A673 (cell line): ENCODE measurements at regions not wholly inside any gene's neighbourhood (a gene's known extent, or its start where the extent isn't known, plus 50 kb on each side); places are given as distances from the start of the nearest gene placed in this dataset.

Experiments used
- BruUV-seq: library from RNA; stranded (reverse); fragments of 400-500 nt; replicated peaks from 2 replicates; lab custom pipeline; 2021; lab: Mats Ljungman, UMichigan
- CTCF ChIA-PET: fragments of 300-600 bp; sonication (Branson Sonifier 250); formaldehyde crosslinking; loops from one replicate; lab custom pipeline; 2022; ENCODE audit warnings: antibody characterized with exemption; lab: Charles Lee
- POLR2A ChIA-PET: fragments of 300-600 bp; sonication (Branson Sonifier 250); formaldehyde crosslinking; loops from one replicate; lab custom pipeline; 2022; ENCODE audit warnings: antibody characterized with exemption; ENCODE audit not compliant: low non-redundant PET; lab: Charles Lee
- DNase-seq: peaks from one replicate; pipeline ENCODE4 v3.0.0-alpha.2; 2015; ENCODE audit warnings: low spot score
- H3K27ac ChIP-seq: fragments of 200-600 bp; sonication (generic); 2 replicates; pipeline ENCODE4 v1.5.1; 2016; ENCODE audit warnings: mixed run types, low read depth, mild to moderate bottlenecking, mixed read lengths, antibody characterized with exemption, low read length; ENCODE audit not compliant: poor library complexity, severe bottlenecking
- H3K27me3 ChIP-seq: fragments of 200-600 bp; sonication (generic); replicated peaks from 2 replicates; pipeline ENCODE4 v1.6.1; 2017; ENCODE audit warnings: mixed run types, low read depth, mild to moderate bottlenecking, mixed read lengths, antibody characterized with exemption, low read length; ENCODE audit not compliant: insufficient read depth, poor library complexity
- H3K36me3 ChIP-seq: fragments of 200-600 bp; sonication (generic); 2 replicates; pipeline ENCODE4 v1.6.1; 2016; ENCODE audit warnings: mixed run types, mild to moderate bottlenecking, mixed read lengths, antibody characterized with exemption, low read length; ENCODE audit not compliant: insufficient read depth, poor library complexity, severe bottlenecking
- H3K4me1 ChIP-seq: fragments of 200-600 bp; sonication (generic); 2 replicates; pipeline ENCODE4 v1.6.1; 2017; ENCODE audit warnings: mixed run types, mild to moderate bottlenecking, mixed read lengths, antibody characterized with exemption, low read length; ENCODE audit not compliant: insufficient read depth, poor library complexity, severe bottlenecking
- H3K4me3 ChIP-seq: fragments of 200-600 bp; sonication (generic); 2 replicates; pipeline ENCODE4 v1.5.1; 2016; ENCODE audit warnings: low read depth, mixed run types, mild to moderate bottlenecking, mixed read lengths, low read length; ENCODE audit not compliant: poor library complexity, severe bottlenecking
- H3K9me3 ChIP-seq: fragments of 200-600 bp; sonication (generic); 2 replicates; pipeline ENCODE4 v1.6.1; 2016; ENCODE audit warnings: mixed run types, low read depth, mild to moderate bottlenecking, mixed read lengths, antibody characterized with exemption, low read length; ENCODE audit not compliant: poor library complexity, severe bottlenecking
- CTCF ChIP-seq: fragments of 300-800, 200-600 bp; sonication (generic); conservative IDR thresholded peaks from 2 replicates; pipeline ENCODE4 v1.5.1; 2017; ENCODE audit warnings: low read depth, mild to moderate bottlenecking, antibody characterized with exemption, low read length, moderate library complexity, mixed read lengths
- EZH2 ChIP-seq: fragments of 200-600 bp; sonication (generic); IDR thresholded peaks from 2 replicates; pipeline ENCODE4 v1.6.1; 2017; ENCODE audit warnings: borderline replicate concordance, low read depth, mild to moderate bottlenecking, mixed read lengths, antibody characterized with exemption, low read length; ENCODE audit not compliant: poor library complexity, severe bottlenecking
- intact Hi-C: fragments of 100-400 bp; cut with micrococcal nuclease; formaldehyde crosslinking; loops from one replicate; pipeline ENCODE4 v1.10.0; 2022; ENCODE audit not compliant: unreplicated experiment

DNA sequence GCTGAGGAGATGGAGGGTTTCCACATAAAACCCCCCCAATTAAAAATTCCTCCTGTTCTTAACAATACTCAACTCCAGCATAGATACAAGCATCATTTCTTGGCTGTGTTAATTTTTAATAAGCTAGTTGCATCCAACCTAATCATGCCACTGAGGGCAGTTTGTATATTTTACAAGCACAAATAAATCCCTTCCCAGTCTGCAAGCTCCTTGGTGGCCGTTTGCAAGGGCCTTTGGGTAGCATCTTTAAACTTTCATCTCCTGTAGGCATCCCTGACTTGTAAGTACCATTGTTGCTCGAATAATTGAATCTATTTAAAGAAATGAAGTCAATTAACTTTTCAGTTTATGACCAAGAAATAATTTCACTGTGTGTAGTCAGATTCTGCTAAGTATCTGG lies 103.5 kb upstream of the AJAP1 start:
- Histone ChIP-seq H3K4me3 (no peak overlapping the region), H3K9me3 (peaks cover 5% of the 10 kb centered on the region), H3K4me1 (no peaks in the 10 kb centered on the region), H3K27ac (no peak overlapping the region), H3K27me3 (no peaks in the 10 kb centered on the region), H3K36me3 (no peaks in the 10 kb centered on the region)
- intact Hi-C loops: no loop called here
- ChIA-PET POLR2A (no interaction called here), CTCF (no interaction called here)
- TF ChIP-seq EZH2 (no peak), CTCF (no peak)
- no TSS peak for BruUV-seq
- DNase-seq: no peak

GRCh38 chr1:4551706-4552105 lies 102.7 kb upstream of the AJAP1 start:
- H3K4me1 ChIP-seq: no peaks in the 10 kb centered on the region
- POLR2A ChIA-PET: no interaction called here
- no TSS peak for BruUV-seq
- H3K9me3 ChIP-seq: peaks cover 5% of the 10 kb centered on the region
- intact Hi-C loops: no loop called here
- no peak for DNase-seq
- H3K27me3 ChIP-seq: no peaks in the 10 kb centered on the region
- CTCF ChIA-PET: no interaction called here
- TF ChIP-seq CTCF (no peak), EZH2 (no peak)
- no peaks in the 10 kb centered on the region for H3K36me3 ChIP-seq
- no peak overlapping the region for H3K4me3 ChIP-seq
- H3K27ac ChIP-seq: no peak overlapping the region

DNA sequence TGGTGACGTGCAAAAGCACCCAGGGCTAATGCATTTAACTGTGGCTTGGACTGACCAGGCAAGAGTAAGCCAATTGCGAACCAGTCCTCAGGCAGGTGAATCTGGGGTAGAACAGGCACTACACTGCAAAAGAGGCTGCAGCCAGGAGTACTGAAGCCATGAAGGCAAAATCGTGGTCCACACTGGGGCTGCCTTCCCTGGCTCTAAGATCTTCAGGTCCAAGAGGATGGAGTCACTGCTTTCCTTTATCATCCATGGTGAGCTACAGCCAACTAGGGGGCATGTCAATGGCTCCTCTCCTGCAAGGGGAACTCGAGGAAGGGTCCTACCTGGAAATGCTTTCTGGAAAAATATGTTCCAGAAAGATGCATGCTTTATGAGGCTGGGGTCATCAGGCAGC lies 100.6 kb upstream of the AJAP1 start:
- Histone ChIP-seq H3K36me3 (no peaks in the 10 kb centered on the region), H3K9me3 (peaks cover 5% of the 10 kb centered on the region), H3K27me3 (no peaks in the 10 kb centered on the region), H3K4me3 (no peak overlapping the region), H3K27ac (no peak overlapping the region), H3K4me1 (no peaks in the 10 kb centered on the region)
- BruUV-seq: no TSS peak
- POLR2A ChIA-PET: interaction anchor here (0.6 kb wide), 1 partner anchor 501 kb away, joined by 3 read pairs; no protein-coding TSS in a partner anchor
- TF ChIP-seq CTCF (no peak), EZH2 (no peak)
- no peak for DNase-seq
- CTCF ChIA-PET: no interaction called here
- intact Hi-C loops: no loop called here
